ENCODE measurements at regions not wholly inside any gene's neighbourhood (a gene's known extent, or its start where the extent isn't known, plus 50 kb on each side); places are given as distances from the start of the nearest gene placed in this dataset.
A peak's percentile ranks its signal among the peaks of the same experiment; 100 is the strongest.

- FAIRE-seq: no peak
- intact Hi-C loops (cut with DNase I): no loop called here
Observed at GRCh38 chr13:97130190-97130589, 91.9 kb upstream of the MBNL2 start.

GRCh38 chr13:97131447-97131846, 90.7 kb upstream of the MBNL2 start:
- WGBS, 2 donors: 77 to 90% methylated on average over 4 of the region's 4 CpGs
- ATAC-seq: no peak
- FAIRE-seq: no peak

More at GRCh38 chr13:97130190-97130589, 91.9 kb upstream of the MBNL2 start:
- Histone ChIP-seq H3K27me3 (no peaks in the 10 kb centered on the region), H3K4me1 (peaks cover 0 to 7% (median 4%) of the 10 kb centered on the region in 3 donors), H3K4me3 (no peak overlapping the region), H3K36me3 (no peaks in the 10 kb centered on the region), H3K27ac (no peak overlapping the region), H3K9me3 (no peaks in the 10 kb centered on the region)
- DNase-seq: no peak
- WGBS, 2 donors: 86 to 90% methylated on average over 1 of the region's 1 CpG
- ATAC-seq: no peak
- no peak for TF ChIP-seq CTCF (IDR thresholded peaks at IDR 0.05)

GRCh38 chr13:97133554-97133953, 88.6 kb upstream of the MBNL2 start:
- Histone ChIP-seq H3K27ac (no peak overlapping the region), H3K27me3 (no peaks in the 10 kb centered on the region), H3K4me1 (no peaks in the 10 kb centered on the region), H3K9me3 (no peaks in the 10 kb centered on the region), H3K4me3 (no peak overlapping the region), H3K36me3 (no peaks in the 10 kb centered on the region)
- no peak for FAIRE-seq
- no peak for TF ChIP-seq CTCF (IDR thresholded peaks at IDR 0.05)
- intact Hi-C loops (cut with DNase I): no loop called here
- peak in 2 of 4 donors; percentile 15 to 17 for ATAC-seq
- DNase-seq: no peak
- 71 to 74% methylated on average over 3 of the region's 3 CpGs for WGBS, 2 donors

More at GRCh38 chr13:97131447-97131846, 90.7 kb upstream of the MBNL2 start:
- DNase-seq: no peak
- H3K27me3 ChIP-seq: no peaks in the 10 kb centered on the region
- H3K9me3 ChIP-seq: no peaks in the 10 kb centered on the region
- H3K27ac ChIP-seq: no peak overlapping the region
- H3K4me1 ChIP-seq: no peaks in the 10 kb centered on the region
- no peak overlapping the region for H3K4me3 ChIP-seq
- intact Hi-C loops (cut with DNase I): no loop called here
- no peak for TF ChIP-seq CTCF (IDR thresholded peaks at IDR 0.05)
- no peaks in the 10 kb centered on the region for H3K36me3 ChIP-seq

DNA sequence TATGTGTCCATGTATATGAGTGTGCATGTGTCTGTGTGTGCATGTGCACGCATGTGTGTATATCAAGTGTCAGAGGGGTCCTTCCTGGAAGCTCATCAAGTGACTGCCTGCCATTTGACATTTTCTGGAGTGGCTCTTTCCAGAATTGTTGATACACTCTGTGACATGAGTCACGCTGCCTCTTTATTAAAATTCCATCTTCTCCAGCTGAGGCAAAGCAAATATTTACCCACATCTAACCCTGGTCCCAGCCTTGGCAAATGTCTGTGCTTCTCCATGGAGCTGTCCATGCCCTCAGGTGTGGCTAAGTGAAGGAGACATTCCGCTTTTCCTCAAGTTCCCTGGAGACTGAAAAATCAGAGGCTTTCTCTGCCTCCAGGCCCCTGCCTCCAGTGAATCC, 88.2 kb upstream of the MBNL2 start:
- FAIRE-seq: no peak
- Histone ChIP-seq H3K4me1 (no peaks in the 10 kb centered on the region), H3K9me3 (no peaks in the 10 kb centered on the region), H3K27ac (no peak overlapping the region), H3K27me3 (no peaks in the 10 kb centered on the region), H3K4me3 (no peak overlapping the region), H3K36me3 (no peaks in the 10 kb centered on the region)
- intact Hi-C loops (cut with DNase I): no loop called here
- 54 to 56% methylated on average over 3 of the region's 3 CpGs for WGBS, 2 donors
- DNase-seq: no peak
- no peak for TF ChIP-seq CTCF (IDR thresholded peaks at IDR 0.05)
- ATAC-seq: peak in 3 of 4 donors; percentile 79 to 92 (median 85)

- no peaks in the 10 kb centered on the region for H3K4me1 ChIP-seq
- DNase-seq (no peak), ATAC-seq (no peak), FAIRE-seq (no peak)
- no peak for TF ChIP-seq CTCF (IDR thresholded peaks at IDR 0.05)
- no peaks in the 10 kb centered on the region for H3K36me3 ChIP-seq
- H3K27ac ChIP-seq: no peak overlapping the region
- no peak overlapping the region for H3K4me3 ChIP-seq
- intact Hi-C loops (cut with DNase I): no loop called here
- no peaks in the 10 kb centered on the region for H3K27me3 ChIP-seq
- no peaks in the 10 kb centered on the region for H3K9me3 ChIP-seq
- WGBS, 2 donors: 88 to 93% methylated on average over 11 of the region's 11 CpGs
Observed at GRCh38 chr13:97134364-97135095, 87.6 kb upstream of the MBNL2 start.

All from pancreas (tissue), 10 donors.